ENCODE measurements at regions not wholly inside any gene's neighbourhood (a gene's known extent, or its start where the extent isn't known, plus 50 kb on each side); places are given as distances from the start of the nearest gene placed in this dataset.

DNA sequence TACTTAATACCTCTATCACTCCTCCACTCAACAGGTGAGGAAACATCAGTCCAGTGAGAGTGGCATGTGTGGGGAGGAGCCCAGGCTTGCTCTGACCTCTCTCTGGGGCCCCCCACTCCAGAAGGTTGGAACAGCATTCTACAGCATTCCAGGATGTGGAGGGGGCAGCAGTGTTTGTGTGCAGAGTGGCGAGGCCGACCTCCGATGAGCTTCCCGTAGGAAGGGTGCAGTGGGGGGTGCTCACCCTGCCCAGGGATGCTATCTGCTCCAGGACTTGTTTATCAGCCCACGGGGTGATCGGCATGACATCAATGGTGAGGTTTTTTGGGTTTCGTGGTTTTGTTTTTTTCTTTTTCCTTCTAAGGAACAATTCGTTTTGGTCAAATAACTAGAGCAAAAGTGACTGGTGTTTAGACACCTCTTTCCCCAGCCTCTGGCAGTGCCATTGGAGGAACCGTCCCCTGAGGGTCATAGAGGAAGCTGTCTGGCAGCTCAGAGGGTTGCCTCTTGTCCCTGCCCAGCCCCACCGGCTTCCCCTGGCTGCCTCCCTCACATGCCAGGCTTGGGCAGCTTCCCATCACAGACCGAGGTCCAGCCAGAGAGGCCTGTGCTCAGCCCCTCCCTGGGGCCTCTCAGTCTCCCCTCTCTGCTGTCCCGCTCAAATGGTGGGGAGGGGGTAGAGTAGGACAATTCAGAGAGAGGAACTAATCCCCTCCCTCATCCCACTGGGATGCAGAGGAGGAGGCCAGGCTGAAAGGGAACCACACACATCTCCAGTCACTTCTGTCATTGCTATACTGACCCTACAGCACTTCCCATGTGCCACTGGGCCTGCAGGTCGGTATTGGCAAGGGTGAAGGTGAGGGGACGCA, 96.5 kb downstream of the ZFP36L2 start:
- H3K27me3 ChIP-seq (ENCODE audit: control insufficient read depth in 2 of 2, insufficient read depth in 2 of 2, low read length in 2 of 2), result no peaks in the 10 kb centered on the region
- no peaks in the 10 kb centered on the region for H3K36me3 ChIP-seq (ENCODE audit: control insufficient read depth in 2 of 2, insufficient read depth in 2 of 2, low read length in 2 of 2)
- peaks cover 55 to 61% of the 10 kb centered on the region in 2 donors for H3K4me1 ChIP-seq (ENCODE audit: control insufficient read depth in 2 of 2, insufficient read depth in 2 of 2, low read length in 2 of 2)
- H3K9ac ChIP-seq (ENCODE audit: low read depth in 1 of 2, low read length in 2 of 2), result peak overlapping the region; percentile 32 to 68
- no peak overlapping the region for H3K4me3 ChIP-seq (ENCODE audit: low read length in 2 of 2)
- peak overlapping the region; percentile 83 to 89 for H3K27ac ChIP-seq (ENCODE audit: low read depth in 2 of 2, low read length in 2 of 2)
- no peaks in the 10 kb centered on the region for H3K9me3 ChIP-seq (ENCODE audit: control insufficient read depth in 2 of 2, low read length in 2 of 2)

GRCh38 chr2:43128559-43128955, 97.8 kb downstream of the ZFP36L2 start:
- H3K9ac ChIP-seq (ENCODE audit: low read depth in 1 of 2, low read length in 2 of 2), result no peak overlapping the region
- peaks cover 49 to 50% of the 10 kb centered on the region in 2 donors for H3K4me1 ChIP-seq (ENCODE audit: control insufficient read depth in 2 of 2, insufficient read depth in 2 of 2, low read length in 2 of 2)
- H3K27ac ChIP-seq (ENCODE audit: low read depth in 2 of 2, low read length in 2 of 2), result peak overlapping the region; percentile 49 to 83

GRCh38 chr2:43127941-43128558, 98.4 kb downstream of the ZFP36L2 start:
- H3K4me1 ChIP-seq (ENCODE audit: control insufficient read depth in 2 of 2, insufficient read depth in 2 of 2, low read length in 2 of 2), result peaks cover 44 to 46% of the 10 kb centered on the region in 2 donors
- H3K27me3 ChIP-seq (ENCODE audit: control insufficient read depth in 2 of 2, insufficient read depth in 2 of 2, low read length in 2 of 2), result no peaks in the 10 kb centered on the region
- peak overlapping the region; percentile 49 to 83 for H3K27ac ChIP-seq (ENCODE audit: low read depth in 2 of 2, low read length in 2 of 2)
- H3K9me3 ChIP-seq (ENCODE audit: control insufficient read depth in 2 of 2, low read length in 2 of 2), result no peaks in the 10 kb centered on the region
- peak overlapping the region in 1 of 2 donors; percentile 2 for H3K9ac ChIP-seq (ENCODE audit: low read depth in 1 of 2, low read length in 2 of 2)
- no peaks in the 10 kb centered on the region for H3K36me3 ChIP-seq (ENCODE audit: control insufficient read depth in 2 of 2, insufficient read depth in 2 of 2, low read length in 2 of 2)
- peak overlapping the region in 1 of 2 donors; percentile 5 for H3K4me3 ChIP-seq (ENCODE audit: low read length in 2 of 2)

More at GRCh38 chr2:43128559-43128955, 97.8 kb downstream of the ZFP36L2 start:
- no peak overlapping the region for H3K4me3 ChIP-seq (ENCODE audit: low read length in 2 of 2)
- H3K27me3 ChIP-seq (ENCODE audit: control insufficient read depth in 2 of 2, insufficient read depth in 2 of 2, low read length in 2 of 2), result no peaks in the 10 kb centered on the region
- H3K36me3 ChIP-seq (ENCODE audit: control insufficient read depth in 2 of 2, insufficient read depth in 2 of 2, low read length in 2 of 2), result no peaks in the 10 kb centered on the region
- H3K9me3 ChIP-seq (ENCODE audit: control insufficient read depth in 2 of 2, low read length in 2 of 2), result no peaks in the 10 kb centered on the region

GRCh38 chr2:43127208-43127940, 99.0 kb downstream of the ZFP36L2 start:
- peak overlapping the region; percentile 49 to 83 for H3K27ac ChIP-seq (ENCODE audit: low read depth in 2 of 2, low read length in 2 of 2)
- peaks cover 40 to 42% of the 10 kb centered on the region in 2 donors for H3K4me1 ChIP-seq (ENCODE audit: control insufficient read depth in 2 of 2, insufficient read depth in 2 of 2, low read length in 2 of 2)

DNA sequence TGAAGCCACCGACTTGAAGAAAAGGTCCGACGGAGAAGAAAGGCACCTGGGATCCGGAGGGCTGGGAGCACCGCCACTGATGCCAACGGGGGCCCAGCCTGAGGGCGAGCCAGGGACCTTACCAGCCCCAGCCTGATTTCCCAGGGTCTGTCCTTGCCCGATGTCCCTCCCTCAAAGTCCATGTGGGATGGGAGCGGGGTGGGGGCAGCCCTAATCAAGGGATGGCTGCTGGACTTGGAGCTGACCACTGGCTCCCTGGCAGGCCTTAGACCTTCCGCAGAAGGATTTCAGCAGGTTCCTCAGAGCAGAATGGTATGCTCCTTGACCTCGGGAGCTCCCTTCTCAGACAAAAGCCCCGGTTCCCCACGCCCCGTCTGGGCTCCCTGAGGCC, 99.6 kb downstream of the ZFP36L2 start:
- Histone ChIP-seq H3K36me3 (ENCODE audit: control insufficient read depth in 2 of 2, insufficient read depth in 2 of 2, low read length in 2 of 2) (no peaks in the 10 kb centered on the region), H3K27ac (ENCODE audit: low read depth in 2 of 2, low read length in 2 of 2) (no peak overlapping the region), H3K4me1 (ENCODE audit: control insufficient read depth in 2 of 2, insufficient read depth in 2 of 2, low read length in 2 of 2) (peaks cover 35 to 37% of the 10 kb centered on the region in 2 donors), H3K27me3 (ENCODE audit: control insufficient read depth in 2 of 2, insufficient read depth in 2 of 2, low read length in 2 of 2) (no peaks in the 10 kb centered on the region), H3K4me3 (ENCODE audit: low read length in 2 of 2) (no peak overlapping the region), H3K9me3 (ENCODE audit: control insufficient read depth in 2 of 2, low read length in 2 of 2) (no peaks in the 10 kb centered on the region), H3K9ac (ENCODE audit: low read depth in 1 of 2, low read length in 2 of 2) (no peak overlapping the region)

More at GRCh38 chr2:43127208-43127940, 99.0 kb downstream of the ZFP36L2 start:
- no peaks in the 10 kb centered on the region for H3K27me3 ChIP-seq (ENCODE audit: control insufficient read depth in 2 of 2, insufficient read depth in 2 of 2, low read length in 2 of 2)
- H3K36me3 ChIP-seq (ENCODE audit: control insufficient read depth in 2 of 2, insufficient read depth in 2 of 2, low read length in 2 of 2), result no peaks in the 10 kb centered on the region
- H3K9me3 ChIP-seq (ENCODE audit: control insufficient read depth in 2 of 2, low read length in 2 of 2), result no peaks in the 10 kb centered on the region
- peak overlapping the region in 1 of 2 donors; percentile 14 for H3K9ac ChIP-seq (ENCODE audit: low read depth in 1 of 2, low read length in 2 of 2)
- peak overlapping the region in 1 of 2 donors; percentile 5 for H3K4me3 ChIP-seq (ENCODE audit: low read length in 2 of 2)

GRCh38 chr2:43125090-43125998, 101.1 kb downstream of the ZFP36L2 start:
- Histone ChIP-seq H3K27ac (ENCODE audit: low read depth in 2 of 2, low read length in 2 of 2) (no peak overlapping the region), H3K36me3 (ENCODE audit: control insufficient read depth in 2 of 2, insufficient read depth in 2 of 2, low read length in 2 of 2) (no peaks in the 10 kb centered on the region), H3K9me3 (ENCODE audit: control insufficient read depth in 2 of 2, low read length in 2 of 2) (no peaks in the 10 kb centered on the region), H3K4me1 (ENCODE audit: control insufficient read depth in 2 of 2, insufficient read depth in 2 of 2, low read length in 2 of 2) (peaks cover 21 to 23% of the 10 kb centered on the region in 2 donors), H3K27me3 (ENCODE audit: control insufficient read depth in 2 of 2, insufficient read depth in 2 of 2, low read length in 2 of 2) (no peaks in the 10 kb centered on the region), H3K9ac (ENCODE audit: low read depth in 1 of 2, low read length in 2 of 2) (no peak overlapping the region), H3K4me3 (ENCODE audit: low read length in 2 of 2) (no peak overlapping the region)

DNA sequence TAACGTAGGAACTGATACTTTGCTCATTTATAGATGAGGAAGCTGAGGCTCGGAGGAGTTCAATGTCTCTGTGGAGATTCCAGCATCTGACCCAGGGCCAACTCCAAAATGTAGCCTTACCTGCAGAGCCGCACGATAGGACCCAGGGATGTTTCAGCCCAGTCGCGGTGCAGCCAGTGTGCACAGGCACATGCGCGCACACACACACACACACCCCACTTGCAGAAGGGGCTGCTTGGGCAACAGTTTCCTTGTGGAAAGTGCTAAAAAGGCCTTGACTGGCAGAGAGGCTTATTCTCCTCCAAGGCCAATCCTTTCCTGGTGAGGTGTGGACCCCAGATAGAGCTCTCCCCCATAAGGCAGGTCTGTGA, 101.7 kb downstream of the ZFP36L2 start:
- Histone ChIP-seq H3K4me1 (ENCODE audit: control insufficient read depth in 2 of 2, insufficient read depth in 2 of 2, low read length in 2 of 2) (peaks cover 15 to 18% of the 10 kb centered on the region in 2 donors), H3K27me3 (ENCODE audit: control insufficient read depth in 2 of 2, insufficient read depth in 2 of 2, low read length in 2 of 2) (no peaks in the 10 kb centered on the region), H3K27ac (ENCODE audit: low read depth in 2 of 2, low read length in 2 of 2) (no peak overlapping the region), H3K36me3 (ENCODE audit: control insufficient read depth in 2 of 2, insufficient read depth in 2 of 2, low read length in 2 of 2) (no peaks in the 10 kb centered on the region), H3K9me3 (ENCODE audit: control insufficient read depth in 2 of 2, low read length in 2 of 2) (no peaks in the 10 kb centered on the region), H3K4me3 (ENCODE audit: low read length in 2 of 2) (no peak overlapping the region), H3K9ac (ENCODE audit: low read depth in 1 of 2, low read length in 2 of 2) (no peak overlapping the region)

- no peak overlapping the region for H3K27ac ChIP-seq (ENCODE audit: low read depth in 2 of 2, low read length in 2 of 2)
- H3K4me3 ChIP-seq (ENCODE audit: low read length in 2 of 2), result no peak overlapping the region
- no peak overlapping the region for H3K9ac ChIP-seq (ENCODE audit: low read depth in 1 of 2, low read length in 2 of 2)
- H3K27me3 ChIP-seq (ENCODE audit: control insufficient read depth in 2 of 2, insufficient read depth in 2 of 2, low read length in 2 of 2), result no peaks in the 10 kb centered on the region
- no peaks in the 10 kb centered on the region for H3K36me3 ChIP-seq (ENCODE audit: control insufficient read depth in 2 of 2, insufficient read depth in 2 of 2, low read length in 2 of 2)
- H3K4me1 ChIP-seq (ENCODE audit: control insufficient read depth in 2 of 2, insufficient read depth in 2 of 2, low read length in 2 of 2), result peaks cover 13 to 16% of the 10 kb centered on the region in 2 donors
- no peaks in the 10 kb centered on the region for H3K9me3 ChIP-seq (ENCODE audit: control insufficient read depth in 2 of 2, low read length in 2 of 2)
Observed at GRCh38 chr2:43123981-43124686, 102.3 kb downstream of the ZFP36L2 start.

GRCh38 chr2:43123486-43123885, 102.9 kb downstream of the ZFP36L2 start:
- H3K9me3 ChIP-seq (ENCODE audit: control insufficient read depth in 2 of 2, low read length in 2 of 2), result peaks cover 0 to 2% of the 10 kb centered on the region in 2 donors

More at GRCh38 chr2:43123486-43123885, 102.9 kb downstream of the ZFP36L2 start:
- H3K4me1 ChIP-seq (ENCODE audit: control insufficient read depth in 2 of 2, insufficient read depth in 2 of 2, low read length in 2 of 2), result peaks cover 10 to 16% of the 10 kb centered on the region in 2 donors
- H3K27me3 ChIP-seq (ENCODE audit: control insufficient read depth in 2 of 2, insufficient read depth in 2 of 2, low read length in 2 of 2), result no peaks in the 10 kb centered on the region
- H3K4me3 ChIP-seq (ENCODE audit: low read length in 2 of 2), result no peak overlapping the region
- H3K9ac ChIP-seq (ENCODE audit: low read depth in 1 of 2, low read length in 2 of 2), result no peak overlapping the region
- no peak overlapping the region for H3K27ac ChIP-seq (ENCODE audit: low read depth in 2 of 2, low read length in 2 of 2)
- H3K36me3 ChIP-seq (ENCODE audit: control insufficient read depth in 2 of 2, insufficient read depth in 2 of 2, low read length in 2 of 2), result no peaks in the 10 kb centered on the region

All from mucosa of rectum (tissue), 2 donors.